AG09309 (cell line): ENCODE measurements at regions not wholly inside any gene's neighbourhood (a gene's known extent, or its start where the extent isn't known, plus 50 kb on each side); places are given as distances from the start of the nearest gene placed in this dataset.

Source experiments
- DNase-seq: peaks from one replicate; pipeline ENCODE4 v3.0.0-alpha.2; 2010; ENCODE audit warnings: low read depth
- H3K4me3 ChIP-seq: 2 replicates; pipeline ENCODE4 v1.5.1; 2011; ENCODE audit warnings: mild to moderate bottlenecking, low read depth, low read length, moderate library complexity; ENCODE audit not compliant: control insufficient read depth
- TF ChIP-seq, protein P1 (sequence below): IDR thresholded peaks from 2 replicates; pipeline ENCODE4 v1.5.1; 2011; ENCODE audit warnings: mild to moderate bottlenecking, low read depth, low read length, inconsistent platforms; ENCODE audit not compliant: insufficient read depth, control insufficient read depth; ENCODE audit errors: missing control alignments

GRCh38 chr6:159461266-159461665 is 231.8 kb downstream of the SOD2 start:
- TF ChIP-seq, protein P1, sequence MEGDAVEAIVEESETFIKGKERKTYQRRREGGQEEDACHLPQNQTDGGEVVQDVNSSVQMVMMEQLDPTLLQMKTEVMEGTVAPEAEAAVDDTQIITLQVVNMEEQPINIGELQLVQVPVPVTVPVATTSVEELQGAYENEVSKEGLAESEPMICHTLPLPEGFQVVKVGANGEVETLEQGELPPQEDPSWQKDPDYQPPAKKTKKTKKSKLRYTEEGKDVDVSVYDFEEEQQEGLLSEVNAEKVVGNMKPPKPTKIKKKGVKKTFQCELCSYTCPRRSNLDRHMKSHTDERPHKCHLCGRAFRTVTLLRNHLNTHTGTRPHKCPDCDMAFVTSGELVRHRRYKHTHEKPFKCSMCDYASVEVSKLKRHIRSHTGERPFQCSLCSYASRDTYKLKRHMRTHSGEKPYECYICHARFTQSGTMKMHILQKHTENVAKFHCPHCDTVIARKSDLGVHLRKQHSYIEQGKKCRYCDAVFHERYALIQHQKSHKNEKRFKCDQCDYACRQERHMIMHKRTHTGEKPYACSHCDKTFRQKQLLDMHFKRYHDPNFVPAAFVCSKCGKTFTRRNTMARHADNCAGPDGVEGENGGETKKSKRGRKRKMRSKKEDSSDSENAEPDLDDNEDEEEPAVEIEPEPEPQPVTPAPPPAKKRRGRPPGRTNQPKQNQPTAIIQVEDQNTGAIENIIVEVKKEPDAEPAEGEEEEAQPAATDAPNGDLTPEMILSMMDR: no peak
- no peak for DNase-seq
- H3K4me3 ChIP-seq: no peak overlapping the region

- no peak overlapping the region for H3K4me3 ChIP-seq
- DNase-seq: no peak
- TF ChIP-seq, protein P1: no peak
Observed at GRCh38 chr6:159460476-159460875, 232.6 kb downstream of the SOD2 start.

DNA sequence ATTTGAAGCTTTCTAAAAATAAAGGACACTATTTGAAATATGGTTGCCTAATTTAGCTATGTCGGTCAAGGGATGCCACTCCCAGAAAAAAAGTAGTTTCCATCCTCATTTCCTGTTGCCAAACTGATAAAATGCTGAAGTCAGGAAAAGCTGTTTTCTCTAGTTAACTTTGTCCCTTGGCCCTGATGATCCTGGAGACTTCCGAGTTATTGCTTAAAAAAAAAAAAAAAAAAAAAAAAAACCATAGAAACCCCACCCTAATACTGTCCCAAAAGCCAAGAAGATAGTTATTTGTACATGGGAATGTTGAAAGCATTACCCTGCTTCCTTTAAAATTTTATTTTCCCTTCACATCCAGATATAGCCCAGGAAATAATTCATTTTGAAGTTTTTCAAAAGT is 236.7 kb downstream of the SOD2 start:
- TF ChIP-seq, protein P1: no peak
- H3K4me3 ChIP-seq: no peak overlapping the region
- DNase-seq: no peak

GRCh38 chr6:159455700-159456274 is 237.3 kb downstream of the SOD2 start:
- H3K4me3 ChIP-seq: no peak overlapping the region
- no peak for DNase-seq
- TF ChIP-seq, protein P1: no peak

- no peak for DNase-seq
- H3K4me3 ChIP-seq: no peak overlapping the region
- TF ChIP-seq, protein P1: no peak
Observed at GRCh38 chr6:159450815-159451465, 242.1 kb downstream of the SOD2 start.

- no peak overlapping the region for H3K4me3 ChIP-seq
- TF ChIP-seq, protein P1: no peak
- no peak for DNase-seq
Observed at GRCh38 chr6:159446340-159446739, 246.7 kb downstream of the SOD2 start.

DNA sequence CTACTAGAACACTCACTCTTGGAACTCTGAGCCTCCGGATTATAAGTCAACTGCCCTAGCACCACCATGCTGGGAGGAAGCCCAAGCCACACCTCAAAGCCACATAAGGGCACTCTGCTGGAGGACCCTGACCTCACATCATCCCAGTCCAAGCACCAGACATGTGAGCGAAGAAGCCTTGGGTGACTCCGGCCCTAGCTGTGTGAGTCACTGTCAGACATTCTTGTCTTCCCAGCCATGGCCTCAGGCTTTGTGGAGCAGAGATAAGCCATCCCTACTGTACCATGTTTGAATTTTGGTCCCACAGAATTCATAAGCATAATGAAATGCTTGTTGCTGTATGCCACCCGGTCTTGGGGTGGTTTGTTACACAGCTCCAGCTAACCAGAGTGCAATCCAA is 247.7 kb downstream of the SOD2 start:
- no peak overlapping the region for H3K4me3 ChIP-seq
- TF ChIP-seq, protein P1: no peak

More for the DNA sequence above, 247.7 kb downstream of the SOD2 start:
- no peak for DNase-seq
